HG03139 (cell line): ENCODE measurements at regions not wholly inside any gene's neighbourhood (a gene's known extent, or its start where the extent isn't known, plus 50 kb on each side); places are given as distances from the start of the nearest gene placed in this dataset.
"Not testable (repeated sequence)": the region's sequence is repeated elsewhere in the genome, so short reads cannot be mapped to it uniquely, and the experiment has no call there.

Source experiments
- ATAC-seq: cut with Tn5 transposase; IDR thresholded peaks from one replicate; pipeline ENCODE4 v1.9.1; 2021; ENCODE audit not compliant: unreplicated experiment

GRCh38 chr3:18988614-18989229, 159.6 kb upstream of the KCNH8 start:
- no peak for ATAC-seq

GRCh38 chr3:18987862-18988447, 160.4 kb upstream of the KCNH8 start:
- ATAC-seq = no peak

GRCh38 chr3:18987070-18987469, 161.2 kb upstream of the KCNH8 start:
- no peak for ATAC-seq

GRCh38 chr3:18982920-18983319, 165.4 kb upstream of the KCNH8 start:
- ATAC-seq = no peak

GRCh38 chr3:18976102-18976501, 172.2 kb upstream of the KCNH8 start:
- ATAC-seq = not testable (repeated sequence)

GRCh38 chr3:18968120-18968519, 180.2 kb upstream of the KCNH8 start:
- no peak for ATAC-seq

GRCh38 chr3:18965781-18966180, 182.5 kb upstream of the KCNH8 start:
- ATAC-seq = no peak

GRCh38 chr3:18964640-18965039, 183.7 kb upstream of the KCNH8 start:
- ATAC-seq = no peak

- no peak for ATAC-seq
Measured at GRCh38 chr3:18951333-18951732, 197.0 kb upstream of the KCNH8 start.

- no peak for ATAC-seq
Measured at GRCh38 chr3:18946524-18946923, 201.8 kb upstream of the KCNH8 start.

- ATAC-seq = peak; percentile 67
Measured at GRCh38 chr3:18937574-18937973, 210.7 kb upstream of the KCNH8 start.

GRCh38 chr3:18919158-18919557, 229.2 kb upstream of the KCNH8 start:
- ATAC-seq = no peak

GRCh38 chr3:18917923-18918322, 230.4 kb upstream of the KCNH8 start:
- no peak for ATAC-seq

- no peak for ATAC-seq
Measured at GRCh38 chr3:18902081-18902793, 246.1 kb upstream of the KCNH8 start.

GRCh38 chr3:18901571-18901970, 246.7 kb upstream of the KCNH8 start:
- no peak for ATAC-seq

GRCh38 chr3:18900994-18901393, 247.3 kb upstream of the KCNH8 start:
- peak; percentile 93 for ATAC-seq

- no peak for ATAC-seq
Measured at GRCh38 chr3:18898911-18899310, 249.4 kb upstream of the KCNH8 start.

GRCh38 chr3:18892756-18893155, 255.6 kb upstream of the KCNH8 start:
- no peak for ATAC-seq

GRCh38 chr3:18892047-18892446, 256.3 kb upstream of the KCNH8 start:
- no peak for ATAC-seq

GRCh38 chr3:18891641-18892040, 256.7 kb upstream of the KCNH8 start:
- ATAC-seq = no peak

- ATAC-seq = no peak
Measured at GRCh38 chr3:18890449-18890848, 257.9 kb upstream of the KCNH8 start.

GRCh38 chr3:18888819-18889218, 259.5 kb upstream of the KCNH8 start:
- ATAC-seq = no peak
